KMS-11 (cell line): ENCODE measurements at regions not wholly inside any gene's neighbourhood (a gene's known extent, or its start where the extent isn't known, plus 50 kb on each side); places are given as distances from the start of the nearest gene placed in this dataset.

Experiments used
- H2AFZ ChIP-seq: fragments of 200-600 bp; sonication (generic); 2 replicates; pipeline ENCODE4 v1.6.1; 2016; ENCODE audit warnings: antibody characterized with exemption, mixed run types, low read depth
- H3K27ac ChIP-seq: fragments of 200-600 bp; sonication (generic); 2 replicates; pipeline ENCODE4 v1.6.1; 2016; ENCODE audit warnings: mild to moderate bottlenecking, mixed run types
- H3K27me3 ChIP-seq: fragments of 200-600 bp; sonication (generic); 2 replicates; pipeline ENCODE4 v1.6.1; 2017; ENCODE audit warnings: mild to moderate bottlenecking, low read depth, mixed run types, moderate library complexity; ENCODE audit not compliant: insufficient read depth
- H3K36me3 ChIP-seq: fragments of 200-600 bp; sonication (generic); 2 replicates; pipeline ENCODE4 v1.6.1; 2017; ENCODE audit warnings: mild to moderate bottlenecking, mixed run types; ENCODE audit not compliant: insufficient read depth
- H3K4me1 ChIP-seq: fragments of 200-600 bp; sonication (generic); 2 replicates; pipeline ENCODE4 v1.6.1; 2016; ENCODE audit warnings: mild to moderate bottlenecking, low read depth, mixed run types; ENCODE audit not compliant: poor library complexity, severe bottlenecking
- H3K4me2 ChIP-seq: fragments of 200-600 bp; sonication (generic); 2 replicates; pipeline ENCODE4 v1.7.0; 2016; ENCODE audit warnings: mild to moderate bottlenecking, mixed run types
- H3K4me3 ChIP-seq: fragments of 200-600 bp; sonication (generic); IDR thresholded peaks from 2 replicates; pipeline ENCODE4 v1.6.1; 2017; ENCODE audit warnings: low read depth, low read length, mixed read lengths; ENCODE audit not compliant: insufficient read depth
- H3K79me2 ChIP-seq: fragments of 200-600 bp; sonication (generic); 2 replicates; pipeline ENCODE4 v1.6.1; 2016; ENCODE audit warnings: low read depth, mixed run types; ENCODE audit not compliant: insufficient read depth
- H3K9ac ChIP-seq: fragments of 200-600 bp; sonication (generic); 2 replicates; pipeline ENCODE4 v1.6.1; 2016; ENCODE audit warnings: mild to moderate bottlenecking, mixed run types
- H4K20me1 ChIP-seq: fragments of 200-600 bp; sonication (generic); 2 replicates; pipeline ENCODE4 v1.6.1; 2016; ENCODE audit warnings: mild to moderate bottlenecking, mixed run types; ENCODE audit not compliant: insufficient read depth
- CTCF ChIP-seq: fragments of 200-600 bp; sonication (generic); conservative IDR thresholded peaks from 2 replicates; pipeline ENCODE4 v1.6.1; 2017; ENCODE audit warnings: low read depth, mild to moderate bottlenecking, antibody characterized with exemption, low read length, moderate library complexity, mixed read lengths

- no peak for TF ChIP-seq CTCF
- no peaks in the 10 kb centered on the region for H4K20me1 ChIP-seq
- no peak overlapping the region for H3K27ac ChIP-seq
- H3K27me3 ChIP-seq, result no peaks in the 10 kb centered on the region
- H3K79me2 ChIP-seq, result no peaks in the 10 kb centered on the region
- no peaks in the 10 kb centered on the region for H3K4me1 ChIP-seq
- no peak overlapping the region for H2AFZ ChIP-seq
- H3K4me3 ChIP-seq, result no peak overlapping the region
- no peak overlapping the region for H3K9ac ChIP-seq
- no peak overlapping the region for H3K4me2 ChIP-seq
- no peaks in the 10 kb centered on the region for H3K36me3 ChIP-seq
Measured at GRCh38 chr3:1576047-1576446, 483.2 kb downstream of the CNTN6 start.

DNA sequence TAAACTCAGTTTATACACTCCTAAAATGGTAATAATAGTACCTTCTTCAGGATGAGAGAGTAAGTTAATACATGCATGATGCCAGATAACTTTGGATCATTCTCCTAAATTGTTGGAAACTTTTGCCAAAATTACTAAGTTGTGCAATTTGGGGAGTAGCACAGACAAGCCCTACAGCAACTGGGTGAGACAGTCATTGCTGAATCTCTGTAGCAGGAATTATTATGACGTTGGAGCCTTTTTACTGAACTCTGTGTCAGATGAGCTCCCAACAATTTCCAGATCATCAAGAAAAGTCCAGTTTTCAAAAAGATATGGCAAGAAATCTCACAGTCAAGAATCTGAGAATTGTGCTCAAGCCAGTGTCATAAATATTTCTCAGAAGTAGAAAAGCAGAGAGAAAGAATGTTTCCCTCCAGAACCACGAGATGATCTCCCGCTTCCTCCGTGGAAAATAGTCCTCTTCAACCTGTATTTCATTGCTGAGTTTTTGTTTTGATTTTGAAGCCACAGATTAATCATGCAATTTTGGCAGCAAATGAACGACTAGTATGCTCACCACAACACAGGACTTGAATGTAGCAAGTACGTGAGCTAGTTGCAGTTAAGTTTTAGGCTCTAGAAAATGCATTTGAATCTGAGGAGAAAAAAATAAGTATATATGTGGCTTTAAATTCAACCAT is 485.4 kb downstream of the CNTN6 start:
- no peak overlapping the region for H3K9ac ChIP-seq
- no peak overlapping the region for H3K4me2 ChIP-seq
- no peak overlapping the region for H3K4me3 ChIP-seq
- H3K4me1 ChIP-seq, result no peaks in the 10 kb centered on the region
- no peaks in the 10 kb centered on the region for H3K27me3 ChIP-seq
- H3K36me3 ChIP-seq, result no peaks in the 10 kb centered on the region
- H4K20me1 ChIP-seq, result no peaks in the 10 kb centered on the region
- no peak overlapping the region for H3K27ac ChIP-seq
- no peak overlapping the region for H2AFZ ChIP-seq
- TF ChIP-seq CTCF, result no peak
- no peaks in the 10 kb centered on the region for H3K79me2 ChIP-seq

- H3K36me3 ChIP-seq, result no peaks in the 10 kb centered on the region
- no peak overlapping the region for H3K4me2 ChIP-seq
- no peak overlapping the region for H3K9ac ChIP-seq
- H2AFZ ChIP-seq, result no peak overlapping the region
- no peaks in the 10 kb centered on the region for H4K20me1 ChIP-seq
- no peak overlapping the region for H3K27ac ChIP-seq
- no peak for TF ChIP-seq CTCF
- H3K27me3 ChIP-seq, result no peaks in the 10 kb centered on the region
- H3K4me1 ChIP-seq, result no peaks in the 10 kb centered on the region
- H3K4me3 ChIP-seq, result no peak overlapping the region
- H3K79me2 ChIP-seq, result no peaks in the 10 kb centered on the region
Measured at GRCh38 chr3:1583044-1583443, 490.2 kb downstream of the CNTN6 start.

DNA sequence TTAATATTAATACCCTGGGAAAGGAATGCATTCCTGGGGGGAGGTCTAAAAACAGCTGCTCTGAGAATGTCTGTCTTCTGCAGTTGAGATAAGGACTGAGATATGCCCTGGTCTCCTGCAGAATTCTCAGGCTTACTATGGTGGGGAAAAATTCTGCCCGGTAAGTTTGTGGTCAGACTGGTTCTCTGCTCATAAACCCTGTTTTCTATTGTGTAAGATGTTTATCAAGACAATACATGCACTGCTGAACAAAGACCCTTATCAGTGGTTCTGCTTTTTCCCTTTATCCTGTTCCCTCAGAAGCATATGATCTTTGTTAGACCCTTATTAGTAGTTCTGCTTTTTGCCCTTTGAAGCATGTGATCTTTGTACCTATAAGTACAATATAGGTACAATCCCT is 494.6 kb downstream of the CNTN6 start:
- H3K27ac ChIP-seq, result no peak overlapping the region
- H3K4me2 ChIP-seq, result no peak overlapping the region
- no peak overlapping the region for H2AFZ ChIP-seq

More for the DNA sequence above, 494.6 kb downstream of the CNTN6 start:
- Histone ChIP-seq H3K27me3 (no peaks in the 10 kb centered on the region), H3K36me3 (no peaks in the 10 kb centered on the region), H3K4me3 (no peak overlapping the region), H3K9ac (no peak overlapping the region), H3K4me1 (no peaks in the 10 kb centered on the region), H3K79me2 (no peaks in the 10 kb centered on the region), H4K20me1 (no peaks in the 10 kb centered on the region)
- TF ChIP-seq CTCF, result no peak
